NOMO-1 treated with dmso at 0.1 percent for 144 hours (cell line): ENCODE measurements at regions not wholly inside any gene's neighbourhood (a gene's known extent, or its start where the extent isn't known, plus 50 kb on each side); places are given as distances from the start of the nearest gene placed in this dataset.
"Not testable (repeated sequence)": the region's sequence is repeated elsewhere in the genome, so short reads cannot be mapped to it uniquely, and the experiment has no call there.

Experiments
- DNase-seq: peaks from one replicate; lab custom pipeline; 2025; ENCODE audit not compliant: unreplicated experiment; lab: John Stamatoyannopoulos, UW

DNA sequence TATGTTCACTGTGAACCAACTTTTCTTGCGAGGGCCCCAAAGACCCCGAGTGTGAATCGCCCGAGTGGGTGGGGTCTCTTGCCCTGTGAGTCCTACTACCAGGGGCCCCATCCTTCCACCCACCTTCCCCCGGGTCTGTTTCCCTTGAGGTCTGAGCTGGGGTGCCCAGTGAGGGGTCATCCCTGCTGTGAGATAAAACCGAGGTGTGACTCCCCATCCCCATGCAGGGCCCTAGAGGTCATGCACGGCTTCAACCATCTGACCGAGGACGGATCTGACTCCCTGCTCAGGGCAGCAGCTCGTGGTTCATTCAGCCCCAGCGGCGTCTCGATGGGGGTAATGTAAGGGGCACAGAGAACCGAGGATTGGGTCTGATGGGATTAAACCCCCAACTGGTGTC lies 103.1 kb upstream of the SULF2 start:
- DNase-seq, result no peak

GRCh38 chr20:47887477-47888080 lies 102.3 kb upstream of the SULF2 start:
- DNase-seq, result no peak

- no peak for DNase-seq
Observed at GRCh38 chr20:47887064-47887463, 101.8 kb upstream of the SULF2 start.

DNA sequence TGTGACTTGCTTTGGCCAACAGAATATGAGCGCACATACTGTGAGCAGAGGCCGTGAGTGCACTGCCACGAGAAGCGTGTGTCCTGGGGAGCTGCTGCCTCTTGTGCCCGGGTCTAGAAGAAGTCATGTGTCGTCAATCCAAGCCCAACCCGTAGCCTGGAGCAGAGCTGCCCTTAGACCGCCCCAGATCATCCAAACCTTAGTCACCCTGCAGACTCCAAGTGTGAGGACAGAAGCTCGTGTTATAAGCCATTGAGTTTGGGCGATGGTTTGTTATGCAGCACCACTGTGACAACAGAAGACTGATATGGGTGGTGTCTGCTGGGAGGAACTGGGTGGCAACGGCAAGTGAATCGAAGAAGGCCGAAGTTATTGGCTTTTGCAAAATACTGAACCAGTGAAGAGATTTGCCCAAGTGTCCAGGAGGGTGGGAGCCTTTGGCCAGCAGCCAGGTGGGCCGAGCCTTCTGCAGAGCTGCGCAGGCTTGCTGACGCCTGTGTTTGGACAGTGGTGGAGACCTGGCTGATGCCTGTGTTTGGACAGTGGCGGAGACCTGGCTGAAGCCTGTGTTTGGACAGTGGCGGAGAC lies 101.3 kb upstream of the SULF2 start:
- DNase-seq, result no peak

DNA sequence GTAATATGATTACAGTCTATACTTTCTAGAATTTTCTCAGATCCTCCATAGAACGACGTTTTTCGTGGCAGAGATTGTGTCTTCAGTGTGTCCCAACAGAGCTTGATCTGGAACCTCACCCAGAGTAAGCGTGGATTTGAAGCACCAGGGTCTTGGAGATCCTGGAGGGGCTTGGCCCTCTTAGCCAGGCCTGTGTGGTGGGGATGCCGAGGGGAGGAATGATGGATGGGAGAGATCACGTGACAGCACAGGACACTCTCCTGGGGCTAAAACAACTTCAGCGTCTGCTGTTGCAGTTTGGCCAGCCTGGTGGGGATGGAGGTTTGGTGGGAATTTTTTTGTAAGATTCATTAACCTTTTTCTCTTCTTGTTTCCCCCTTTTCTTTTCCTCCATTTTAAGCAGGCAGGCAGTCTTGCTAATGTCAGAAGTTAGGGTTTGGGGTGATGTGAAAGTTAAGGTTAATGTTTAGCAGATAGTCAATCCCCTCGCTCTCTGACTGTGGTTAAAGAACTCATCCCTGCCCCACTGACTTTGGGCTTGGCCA lies 100.7 kb upstream of the SULF2 start:
- no peak for DNase-seq

DNA sequence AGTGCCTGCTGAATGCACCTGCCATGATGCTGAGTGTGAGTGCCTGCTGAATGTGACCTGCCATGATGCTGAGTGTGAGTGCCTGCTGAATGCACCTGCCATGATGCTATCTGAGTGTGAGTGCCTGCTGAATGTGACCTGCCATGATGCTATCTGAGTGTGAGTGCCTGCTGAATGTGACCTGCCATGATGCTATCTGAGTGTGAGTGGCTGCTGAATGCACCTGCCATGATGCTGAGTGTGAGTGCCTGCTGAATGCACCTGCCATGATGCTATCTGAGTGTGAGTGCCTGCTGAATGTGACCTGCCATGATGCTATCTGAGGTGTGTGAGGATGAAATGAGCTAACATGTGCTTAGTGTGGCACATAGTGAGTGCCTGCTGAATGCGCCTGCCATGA lies 98.7 kb upstream of the SULF2 start:
- not testable (repeated sequence) for DNase-seq

GRCh38 chr20:47883186-47883585 lies 97.9 kb upstream of the SULF2 start:
- no peak for DNase-seq

DNA sequence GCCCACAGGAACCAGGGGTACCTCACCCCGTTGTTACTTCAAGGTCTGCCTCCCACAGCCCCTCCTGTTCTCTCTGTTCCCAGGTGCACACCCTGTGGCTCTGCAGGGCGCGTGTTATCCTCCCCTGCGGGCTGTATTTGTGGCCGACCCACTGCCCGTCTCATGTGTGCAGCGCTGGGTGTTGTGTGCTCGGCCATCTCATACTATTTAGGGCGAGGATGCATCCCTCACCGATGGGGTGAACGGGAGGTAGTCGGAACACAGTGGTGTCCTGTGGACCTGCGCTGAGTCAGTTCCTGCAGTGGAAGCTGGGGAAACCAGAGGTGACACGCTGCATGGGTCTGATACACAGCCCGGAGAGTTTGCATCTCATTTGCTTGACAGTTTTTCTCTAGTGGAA lies 94.5 kb upstream of the SULF2 start:
- no peak for DNase-seq

DNA sequence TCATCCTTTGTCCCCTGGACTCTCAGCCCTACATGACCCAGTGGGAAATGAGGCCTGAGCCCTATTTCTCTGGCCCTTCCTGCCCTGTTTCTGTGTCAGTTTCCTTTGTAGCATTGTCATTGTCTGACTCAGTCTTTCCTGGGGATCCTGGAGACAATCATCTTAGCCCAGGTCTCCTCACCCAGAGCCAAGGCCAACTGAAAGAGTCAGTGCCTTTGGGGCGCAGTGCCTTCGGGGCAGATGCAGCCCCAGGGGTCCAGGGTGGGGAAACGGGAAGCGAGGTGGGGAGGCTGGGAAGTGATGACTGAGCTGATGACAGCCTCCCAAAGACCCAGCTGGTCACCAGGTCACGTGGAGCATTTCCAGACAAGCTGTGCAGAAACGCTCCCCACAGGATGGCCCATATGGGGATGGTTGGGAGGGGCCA lies 93.3 kb upstream of the SULF2 start:
- DNase-seq, result no peak

DNA sequence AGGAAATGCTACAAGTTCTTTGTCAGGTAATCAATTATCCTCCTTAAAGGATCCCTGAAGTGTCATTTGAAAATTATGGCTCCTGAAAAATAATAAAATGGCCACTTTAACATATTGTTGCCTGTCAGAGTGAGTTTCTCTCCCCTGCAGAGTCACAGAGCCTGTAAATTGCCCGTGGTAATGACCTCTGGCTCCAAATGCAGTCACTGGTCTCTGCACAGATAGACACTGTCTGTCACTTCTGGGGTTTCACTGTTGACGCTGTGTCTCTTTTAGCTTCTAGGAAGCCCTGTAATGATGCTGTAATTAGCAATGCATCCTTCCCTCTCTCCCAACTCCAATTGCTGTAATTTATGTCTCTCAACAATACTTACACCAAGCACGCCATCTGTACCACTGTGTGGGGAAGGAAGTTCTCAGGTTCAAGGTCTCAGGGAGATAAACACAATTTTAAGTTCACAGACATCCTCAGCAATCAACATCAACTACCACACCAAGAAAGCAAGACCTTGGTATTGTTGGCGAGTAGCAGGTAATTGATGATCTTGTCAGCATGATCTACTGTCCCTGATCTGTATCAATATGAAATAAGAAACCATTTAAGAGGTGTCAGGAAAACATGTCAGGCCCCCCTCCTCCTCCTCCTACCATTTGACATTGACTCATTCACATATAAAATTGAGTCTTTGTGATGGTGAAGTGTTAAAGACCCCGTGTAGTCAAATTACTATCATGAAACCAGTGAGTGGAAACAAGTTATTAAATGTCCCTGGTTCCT lies 91.2 kb upstream of the SULF2 start:
- no peak for DNase-seq

DNA sequence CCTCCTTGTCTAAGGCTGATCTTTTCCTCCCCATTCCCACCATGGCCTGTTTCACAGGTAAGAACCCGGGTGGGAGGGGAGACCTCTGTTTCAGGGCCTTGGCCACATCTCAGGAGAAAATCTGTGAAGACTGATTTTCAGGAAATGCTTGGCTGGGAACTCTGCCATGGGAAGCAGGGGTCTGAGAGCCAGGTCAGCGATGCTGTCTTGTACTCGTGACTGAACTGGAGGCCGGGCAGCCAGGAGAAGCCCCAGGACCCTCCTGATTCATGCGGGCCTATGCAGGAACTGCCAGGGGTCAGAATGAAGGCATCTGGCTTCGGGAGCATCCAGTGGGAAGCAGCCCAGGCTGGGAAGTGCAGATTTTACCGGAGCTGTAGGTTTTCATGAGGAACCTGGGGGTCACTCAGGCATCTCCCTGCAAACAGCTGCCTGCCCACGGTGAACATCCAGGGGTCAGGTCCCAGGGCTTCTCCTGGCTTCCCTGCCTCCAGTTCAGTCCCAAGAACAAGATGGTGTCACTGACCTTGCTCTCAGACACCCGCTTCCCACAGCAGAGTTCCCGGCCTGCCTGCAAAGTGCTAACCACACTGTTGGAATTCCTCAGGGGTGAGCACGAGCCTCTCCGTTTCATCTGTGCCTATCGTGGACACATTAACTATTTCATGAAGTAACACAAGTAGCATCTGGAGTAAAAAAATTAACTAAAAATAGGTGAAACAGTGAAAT lies 90.2 kb upstream of the SULF2 start:
- no peak for DNase-seq

DNA sequence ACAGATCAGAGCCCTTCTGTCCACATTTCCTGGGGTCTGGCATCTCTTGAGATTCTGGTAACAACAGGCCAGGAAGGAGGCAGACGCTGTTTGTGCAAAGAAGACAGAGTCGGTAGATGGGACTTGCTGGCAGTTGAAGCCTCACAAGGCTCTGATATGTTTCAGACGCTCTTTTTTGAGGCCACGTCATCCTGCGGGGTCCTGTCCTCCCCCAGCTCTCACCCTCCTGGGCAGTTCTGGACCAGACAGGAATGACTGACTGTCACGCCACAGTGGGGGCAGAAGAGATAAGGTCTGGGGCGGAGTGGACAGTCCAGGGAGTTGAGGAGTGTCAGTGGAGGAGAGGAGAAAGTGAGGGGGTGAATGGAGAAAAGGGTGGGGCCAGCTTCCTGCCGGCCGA lies 87.1 kb upstream of the SULF2 start:
- DNase-seq, result no peak

DNA sequence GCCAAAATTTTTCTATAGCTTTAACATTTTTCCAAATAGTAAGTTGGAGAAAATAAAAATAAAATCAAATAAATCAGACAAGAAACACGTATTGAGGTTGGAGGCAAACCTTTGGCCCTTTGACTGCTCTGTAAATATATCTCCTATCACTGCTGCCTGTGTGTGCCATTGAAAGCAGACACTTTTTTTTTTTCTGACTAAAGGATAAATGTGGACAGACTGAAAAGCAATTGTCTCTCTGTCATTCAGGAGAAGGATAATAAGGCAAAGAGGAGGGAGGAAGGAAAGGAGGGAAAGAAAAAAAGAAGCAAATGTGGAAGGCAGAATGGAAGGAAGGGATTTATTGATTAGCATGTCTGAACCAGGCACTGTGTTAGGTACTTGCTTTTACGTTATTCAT lies 85.2 kb upstream of the SULF2 start:
- DNase-seq, result no peak

GRCh38 chr20:47868744-47869143 lies 83.5 kb upstream of the SULF2 start:
- no peak for DNase-seq

DNA sequence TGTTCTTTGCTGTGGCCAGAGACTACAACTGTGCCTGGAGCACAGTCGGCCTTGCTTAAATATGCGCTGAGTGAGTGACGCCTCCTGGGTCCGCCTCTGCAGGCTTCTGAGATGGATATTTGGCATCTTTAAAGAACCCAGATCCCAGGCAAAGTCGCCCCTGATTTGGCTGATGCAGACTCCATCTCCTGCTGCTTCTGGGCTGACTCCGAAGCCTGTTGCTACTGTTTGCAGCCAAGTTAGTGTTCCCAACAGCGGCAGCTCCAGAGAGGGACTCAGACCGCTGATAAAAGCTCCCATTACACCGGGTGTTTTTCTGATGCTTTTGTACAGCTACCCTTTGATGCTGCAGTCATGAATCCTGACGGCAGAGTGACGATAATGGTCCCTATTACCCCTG lies 83.0 kb upstream of the SULF2 start:
- no peak for DNase-seq

DNA sequence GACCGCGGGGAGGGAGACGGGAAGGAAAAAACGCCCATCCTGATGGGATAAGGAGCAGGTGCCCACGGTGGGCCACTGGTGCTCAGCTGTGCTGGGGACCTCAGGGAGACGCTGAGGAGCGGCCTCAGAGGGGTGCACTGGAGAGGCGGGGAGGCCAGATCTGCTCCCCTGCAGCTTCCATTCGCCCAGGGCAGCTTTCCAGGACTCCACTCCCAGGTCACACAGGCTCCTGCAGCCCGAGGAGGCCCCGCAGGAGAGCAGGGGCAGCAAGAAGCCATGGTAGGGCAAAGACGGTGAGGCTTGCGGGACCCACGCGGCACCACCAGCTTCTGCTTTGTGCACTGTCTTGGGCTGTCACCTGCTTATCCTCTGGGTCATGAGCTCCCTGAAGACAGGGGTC lies 82.5 kb upstream of the SULF2 start:
- no peak for DNase-seq

GRCh38 chr20:47866480-47866879 lies 81.2 kb upstream of the SULF2 start:
- DNase-seq, result no peak

GRCh38 chr20:47865912-47866311 lies 80.6 kb upstream of the SULF2 start:
- DNase-seq, result no peak

DNA sequence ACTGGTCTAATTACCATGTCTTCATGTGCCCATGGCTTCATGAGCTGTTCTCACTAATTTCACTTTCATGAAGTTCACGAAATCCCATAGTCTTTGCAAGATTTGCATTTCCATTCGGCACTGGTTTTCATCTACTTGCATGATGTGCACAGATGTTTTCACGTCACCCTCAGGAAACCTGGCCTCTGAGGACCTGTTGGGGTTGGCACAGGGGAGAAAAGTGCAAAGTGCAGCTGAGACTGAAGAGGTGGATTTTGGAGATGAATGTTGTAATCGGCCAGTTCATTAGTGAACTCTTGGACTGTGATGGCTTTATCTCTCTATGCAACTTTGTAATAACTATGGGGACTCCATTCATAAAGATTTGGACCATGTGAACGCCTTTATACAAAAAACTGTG lies 80.2 kb upstream of the SULF2 start:
- DNase-seq, result no peak

GRCh38 chr20:47863981-47864380 lies 78.7 kb upstream of the SULF2 start:
- DNase-seq, result no peak

DNA sequence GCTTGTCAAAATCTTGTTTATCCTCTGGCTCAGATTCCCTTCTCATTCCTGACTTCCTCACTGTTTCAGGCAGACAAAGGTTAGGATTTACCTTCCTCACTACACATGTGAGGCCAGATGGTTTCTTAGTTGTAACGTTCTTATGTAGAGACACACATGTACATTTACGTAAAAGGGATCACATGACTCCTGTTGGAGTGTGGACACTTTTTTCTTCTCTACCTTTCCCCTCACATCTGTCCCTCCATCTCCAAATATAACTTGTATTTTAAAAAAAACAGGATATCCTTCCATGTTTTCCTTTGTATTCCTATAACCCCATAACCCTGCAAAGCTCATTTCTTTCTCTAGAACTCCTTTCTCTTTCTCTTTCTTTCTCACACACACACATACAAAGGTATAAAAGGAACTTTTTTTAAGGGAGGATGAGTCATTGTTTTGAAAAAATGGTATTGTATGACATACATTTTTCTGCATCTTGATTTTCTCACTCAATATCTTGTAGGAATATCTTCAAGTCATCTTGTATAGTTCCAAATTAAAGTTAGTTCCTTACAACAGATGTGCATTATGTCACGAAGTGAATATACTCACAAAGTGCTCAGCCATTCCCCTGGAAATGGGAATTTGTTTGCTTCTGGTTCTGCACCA lies 78.2 kb upstream of the SULF2 start:
- DNase-seq, result no peak
